Kidney (tissue), 13 donors: ENCODE measurements at regions not wholly inside any gene's neighbourhood (a gene's known extent, or its start where the extent isn't known, plus 50 kb on each side); places are given as distances from the start of the nearest gene placed in this dataset.
A peak's percentile ranks its signal among the peaks of the same experiment; 100 is the strongest.

ENCODE experiments used
- DNase-seq, 5 donors: peaks; one replicate each; pipeline ENCODE4 v3.0.0-alpha.2; 2013 to 2020
- FAIRE-seq: peaks from 2 replicates; lab custom pipeline; 2012; peaks lifted over from hg19 to GRCh38; lab: Jason Lieb, UNC
- H3K27ac ChIP-seq, 2 donors: one replicate each; pipeline ENCODE4 v1.7.0; 2013; ENCODE audit warnings: low read depth in 2 of 2, low read length in 2 of 2, inconsistent platforms in 1 of 2
- H3K27me3 ChIP-seq: one replicate; pipeline ENCODE4 v1.7.1; 2013; ENCODE audit warnings: low read length, inconsistent platforms; ENCODE audit not compliant: control insufficient read depth, insufficient read depth
- H3K36me3 ChIP-seq, 3 donors: one replicate each; pipeline versions ENCODE4 v1.7.0 to v1.7.1; 2013; ENCODE audit warnings: low read length in 3 of 3, control low read depth in 1 of 3, inconsistent platforms in 1 of 3; ENCODE audit not compliant: insufficient read depth in 3 of 3, control insufficient read depth in 2 of 3
- H3K4me1 ChIP-seq, 3 donors: one replicate each; pipeline versions ENCODE4 v1.7.0 to v1.7.1; 2013; ENCODE audit warnings: low read length in 3 of 3, inconsistent platforms in 1 of 3, low read depth in 1 of 3; ENCODE audit not compliant: control insufficient read depth in 2 of 3, insufficient read depth in 2 of 3
- H3K4me3 ChIP-seq, 3 donors: one replicate each; pipeline versions ENCODE4 v1.7.0 to v1.8.1; 2013; ENCODE audit warnings: low read length in 3 of 3, control low read depth in 1 of 3, inconsistent platforms in 1 of 3
- H3K9ac ChIP-seq, 3 donors: one replicate each; pipeline versions ENCODE4 v1.7.0 to v1.7.1; 2013; ENCODE audit warnings: low read length in 3 of 3, control low read depth in 1 of 3, inconsistent platforms in 1 of 3
- H3K9me3 ChIP-seq, 3 donors: one replicate each; pipeline versions ENCODE4 v1.7.0 to v1.7.1; 2013; ENCODE audit warnings: low read length in 3 of 3, control low read depth in 1 of 3, inconsistent platforms in 1 of 3; ENCODE audit not compliant: control insufficient read depth in 2 of 3, insufficient read depth in 1 of 3
- CTCF ChIP-seq: IDR thresholded peaks from 3 replicates; pipeline ENCODE4 v1.5.1; 2012; ENCODE audit warnings: mild to moderate bottlenecking, moderate library complexity, borderline replicate concordance; ENCODE audit not compliant: insufficient read depth; ENCODE audit errors: extremely low read depth
- intact Hi-C: fragments of 100-400 bp; cut with DNase I; formaldehyde crosslinking; loops from one replicate; pipeline ENCODE4 v1.11.1; 2022
- donor health status: control.
- donor health status: control.
- donor health status: control.
- donor health status: control.
- donor health status: control.
- donor health status: DM: yes; HTN: yes; CAD: no.
- donor health status: Normal renal cell carcinoma (clear cell type).

- Histone ChIP-seq H3K9me3 (no peaks in the 10 kb centered on the region), H3K4me1 (peaks cover 3 to 10% (median 6%) of the 10 kb centered on the region in 3 donors), H3K27me3 (no peaks in the 10 kb centered on the region), H3K9ac (no peak overlapping the region), H3K4me3 (no peak overlapping the region), H3K36me3 (no peaks in the 10 kb centered on the region), H3K27ac (no peak overlapping the region)
- intact Hi-C loops: no loop called here
- no peak for TF ChIP-seq CTCF
- FAIRE-seq: no peak
- peak in 1 of 5 donors; percentile 42 for DNase-seq
These were observed 80.0 kb upstream of the UNC5B start for GRCh38 chr10:71132321-71132810.

GRCh38 chr10:71133710-71134686 is 78.4 kb upstream of the UNC5B start:
- no peak for FAIRE-seq
- no peaks in the 10 kb centered on the region for H3K36me3 ChIP-seq
- peaks cover 2 to 6% (median 3%) of the 10 kb centered on the region in 3 donors for H3K4me1 ChIP-seq
- H3K4me3 ChIP-seq: no peak overlapping the region
- DNase-seq: peak in 1 of 5 donors; percentile 22
- TF ChIP-seq CTCF: no peak
- H3K9me3 ChIP-seq: no peaks in the 10 kb centered on the region
- H3K27ac ChIP-seq: no peak overlapping the region
- no peak overlapping the region for H3K9ac ChIP-seq
- no peaks in the 10 kb centered on the region for H3K27me3 ChIP-seq
- intact Hi-C loops: no loop called here

- DNase-seq (peak in 3 of 5 donors; percentile 29 to 53 (median 39)), FAIRE-seq (no peak)
- H3K9me3 ChIP-seq: no peaks in the 10 kb centered on the region
- H3K36me3 ChIP-seq: no peaks in the 10 kb centered on the region
- TF ChIP-seq CTCF: no peak
- H3K27me3 ChIP-seq: no peaks in the 10 kb centered on the region
- no peak overlapping the region for H3K27ac ChIP-seq
- intact Hi-C loops: no loop called here
- peaks cover 2 to 6% (median 3%) of the 10 kb centered on the region in 3 donors for H3K4me1 ChIP-seq
- no peak overlapping the region for H3K9ac ChIP-seq
- H3K4me3 ChIP-seq: no peak overlapping the region
These were observed 77.6 kb upstream of the UNC5B start for GRCh38 chr10:71134732-71135211.
